Gastrocnemius medialis (tissue), 4 donors: ENCODE measurements at regions not wholly inside any gene's neighbourhood (a gene's known extent, or its start where the extent isn't known, plus 50 kb on each side); places are given as distances from the start of the nearest gene placed in this dataset.
"Not testable (repeated sequence)": the region's sequence is repeated elsewhere in the genome, so short reads cannot be mapped to it uniquely, and the experiment has no call there.

ENCODE experiments used
- ATAC-seq, 2 donors: fragments of 150-250 bp; one replicate each; pipeline ENCODE4 v1.9.1; 2016
- DNase-seq, 2 donors: peaks; one replicate each; pipeline ENCODE4 v3.0.0-alpha.2; 2019
- H3K27ac ChIP-seq, 4 donors: fragments of 200-600 bp; sonication (generic); 1 replicate in 1 of 4; 2 replicates in 3 of 4; pipeline ENCODE4 v1.5.1; 2016 to 2018; ENCODE audit warnings: mild to moderate bottlenecking in 2 of 4, moderate library complexity in 1 of 4
- H3K27me3 ChIP-seq, 3 donors: fragments of 200-600 bp; sonication (generic) in 2 of 3; 1 replicate in 1 of 3; 2 replicates in 2 of 3; pipeline versions ENCODE4 v1.5.1 to v1.6.0; 2016 to 2019; ENCODE audit warnings: mild to moderate bottlenecking in 1 of 3, moderate library complexity in 1 of 3
- H3K36me3 ChIP-seq, 2 donors: fragments of 200-600 bp; sonication (generic) in 1 of 2; one replicate each; pipeline ENCODE4 v1.5.1; 2017 to 2018
- H3K4me1 ChIP-seq, 2 donors: fragments of 200-600 bp; sonication (generic) in 1 of 2; one replicate each; pipeline ENCODE4 v1.5.1; 2016 to 2017; ENCODE audit warnings: mild to moderate bottlenecking in 2 of 2
- H3K4me3 ChIP-seq, 4 donors: fragments of 200-600 bp; sonication (generic) in 3 of 4; 1 replicate in 1 of 4; 2 replicates in 3 of 4; pipeline ENCODE4 v1.5.1; 2016 to 2019; ENCODE audit warnings: mild to moderate bottlenecking in 2 of 4
- H3K9me3 ChIP-seq, 3 donors: fragments of 200-600 bp; sonication (generic) in 2 of 3; 1 replicate in 1 of 3; 2 replicates in 2 of 3; pipeline ENCODE4 v1.5.1; 2016 to 2019
- CTCF ChIP-seq, 5 experiments: fragments of 450-650 bp in 3 of 5; fragments of 200-600 bp in 2 of 5; sonication (generic) in 2 of 5; IDR thresholded peaks in 4 of 5; conservative IDR thresholded peaks in 1 of 5; 1 replicate in 4 of 5; 2 replicates in 1 of 5; pipeline ENCODE4 v1.5.1; 2016 to 2019; ENCODE audit warnings: antibody characterized with exemption in 5 of 5, mild to moderate bottlenecking in 3 of 5, moderate library complexity in 3 of 5
- POLR2A ChIP-seq, 2 donors: fragments of 450-650 bp; IDR thresholded peaks; one replicate each; pipeline ENCODE4 v1.6.1; 2017; ENCODE audit warnings: antibody characterized with exemption in 2 of 2, mild to moderate bottlenecking in 2 of 2, moderate library complexity in 2 of 2
- in situ Hi-C, 4 donors: fragments of 200-750 bp; cut with MboI; loops; one replicate each; pipeline versions ENCODE4 v1.15.0 to v1.8.0; 2017; ENCODE audit warnings: low sequenced_read_pairs in 4 of 4
- intact Hi-C: fragments of 100-400 bp; cut with DNase I; formaldehyde crosslinking; loops from one replicate; pipeline ENCODE4 v1.15.1; 2023; ENCODE audit warnings: low total_unique reads

GRCh38 chr6:68086199-68086598, 548.9 kb upstream of the ADGRB3 start:
- Histone ChIP-seq H3K9me3 (no peaks in the 10 kb centered on the region), H3K27me3 (no peaks in the 10 kb centered on the region), H3K4me1 (no peaks in the 10 kb centered on the region), H3K27ac (no peak overlapping the region), H3K4me3 (no peak overlapping the region), H3K36me3 (no peaks in the 10 kb centered on the region)
- in situ Hi-C loops, result no loop called here
- DNase-seq (no peak), ATAC-seq (no peak)
- intact Hi-C loops, result no loop called here
- no peak for TF ChIP-seq CTCF (IDR thresholded peaks at IDR 0.05 in 4 of 5, conservative IDR thresholded peaks at IDR 0.05 in 1 of 5)

GRCh38 chr6:68085599-68085998, 549.5 kb upstream of the ADGRB3 start:
- ATAC-seq, H3K4me1 ChIP-seq, H3K9me3 ChIP-seq, in situ Hi-C loops, H3K27ac ChIP-seq, H3K36me3 ChIP-seq, H3K4me3 ChIP-seq, DNase-seq, H3K27me3 ChIP-seq, intact Hi-C loops: not testable (repeated sequence)

GRCh38 chr6:68082086-68082485, 553.0 kb upstream of the ADGRB3 start:
- no peak overlapping the region for H3K4me3 ChIP-seq
- in situ Hi-C loops (no loop called here), intact Hi-C loops (no loop called here)
- TF ChIP-seq POLR2A (IDR thresholded peaks at IDR 0.05) (no peak), CTCF (IDR thresholded peaks at IDR 0.05 in 4 of 5, conservative IDR thresholded peaks at IDR 0.05 in 1 of 5) (no peak)
- H3K4me1 ChIP-seq, result no peaks in the 10 kb centered on the region
- no peaks in the 10 kb centered on the region for H3K27me3 ChIP-seq
- ATAC-seq (no peak), DNase-seq (no peak)
- no peaks in the 10 kb centered on the region for H3K9me3 ChIP-seq
- H3K27ac ChIP-seq, result no peak overlapping the region
- H3K36me3 ChIP-seq, result no peaks in the 10 kb centered on the region

GRCh38 chr6:68080074-68080473, 555.0 kb upstream of the ADGRB3 start:
- Histone ChIP-seq H3K27ac (no peak overlapping the region), H3K4me1 (no peaks in the 10 kb centered on the region), H3K9me3 (no peaks in the 10 kb centered on the region), H3K27me3 (no peaks in the 10 kb centered on the region), H3K4me3 (no peak overlapping the region), H3K36me3 (no peaks in the 10 kb centered on the region)
- TF ChIP-seq POLR2A (IDR thresholded peaks at IDR 0.05), result no peak
- in situ Hi-C loops, result no loop called here
- intact Hi-C loops, result no loop called here
- ATAC-seq, result no peak
- DNase-seq, result no peak

GRCh38 chr6:68077661-68078060, 557.4 kb upstream of the ADGRB3 start:
- in situ Hi-C loops (no loop called here), intact Hi-C loops (no loop called here)
- Histone ChIP-seq H3K36me3 (no peaks in the 10 kb centered on the region), H3K4me3 (no peak overlapping the region), H3K9me3 (no peaks in the 10 kb centered on the region), H3K27me3 (no peaks in the 10 kb centered on the region), H3K27ac (no peak overlapping the region), H3K4me1 (no peaks in the 10 kb centered on the region)
- TF ChIP-seq CTCF (IDR thresholded peaks at IDR 0.05 in 4 of 5, conservative IDR thresholded peaks at IDR 0.05 in 1 of 5) (no peak), POLR2A (IDR thresholded peaks at IDR 0.05) (no peak)
- ATAC-seq (no peak), DNase-seq (no peak)

- no peaks in the 10 kb centered on the region for H3K36me3 ChIP-seq
- H3K9me3 ChIP-seq, result no peaks in the 10 kb centered on the region
- H3K4me3 ChIP-seq, result no peak overlapping the region
- no peak for TF ChIP-seq POLR2A (IDR thresholded peaks at IDR 0.05)
- no peak for TF ChIP-seq CTCF (IDR thresholded peaks at IDR 0.05 in 4 of 5, conservative IDR thresholded peaks at IDR 0.05 in 1 of 5)
- no peaks in the 10 kb centered on the region for H3K4me1 ChIP-seq
- intact Hi-C loops (no loop called here), in situ Hi-C loops (no loop called here)
- DNase-seq (no peak), ATAC-seq (no peak)
- H3K27me3 ChIP-seq, result no peaks in the 10 kb centered on the region
- no peak overlapping the region for H3K27ac ChIP-seq
Observed at GRCh38 chr6:68071740-68072139, 563.3 kb upstream of the ADGRB3 start.
